HUDEP-2 (cell line): ENCODE measurements at regions not wholly inside any gene's neighbourhood (a gene's known extent, or its start where the extent isn't known, plus 50 kb on each side); places are given as distances from the start of the nearest gene placed in this dataset.

ENCODE experiments used
- DNase-seq, 76 experiments: peaks; one replicate each; lab custom pipeline; 2025; ENCODE audit not compliant: unreplicated experiment in 76 of 76; lab: John Stamatoyannopoulos, UW

DNA sequence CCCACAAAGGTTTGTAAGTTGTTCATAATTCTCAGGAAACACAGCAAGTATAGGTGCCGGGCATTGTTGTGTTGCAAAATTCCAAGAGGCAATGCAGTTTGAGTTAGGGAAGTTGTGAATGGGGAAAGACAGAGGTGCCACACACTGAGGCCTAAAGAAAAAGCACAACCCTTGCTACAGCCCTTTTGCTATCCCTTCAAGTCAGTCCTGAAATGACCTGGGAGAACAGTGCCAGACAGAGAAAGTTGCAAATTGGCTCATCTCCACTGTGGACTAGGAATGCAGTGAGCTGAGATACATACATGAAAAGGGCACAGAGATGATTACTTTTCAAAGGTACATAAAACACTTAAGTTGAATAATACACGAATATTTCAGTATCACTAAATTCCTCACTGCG lies 213.3 kb upstream of the TMTC1 start:
- no peak for DNase-seq

DNA sequence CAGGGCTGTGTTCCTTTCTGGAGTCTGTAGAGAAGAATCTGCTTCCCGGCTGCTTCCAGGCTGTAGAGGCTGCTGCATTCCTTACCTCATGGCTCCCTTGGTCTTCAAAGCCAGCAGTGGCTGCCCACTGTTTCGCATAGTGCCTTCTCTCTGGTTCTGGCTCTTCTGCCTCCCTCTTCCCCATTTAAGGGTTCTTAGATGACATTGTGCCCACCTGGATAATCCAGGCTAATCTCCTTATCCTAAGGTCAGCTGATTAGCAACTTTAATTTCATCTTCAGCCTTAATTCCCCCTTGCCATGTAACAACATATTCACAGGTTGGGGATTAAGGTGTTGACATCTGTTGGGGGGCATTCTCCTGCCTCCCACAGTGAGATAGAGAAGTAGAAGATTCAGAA lies 208.6 kb upstream of the TMTC1 start:
- no peak for DNase-seq

DNA sequence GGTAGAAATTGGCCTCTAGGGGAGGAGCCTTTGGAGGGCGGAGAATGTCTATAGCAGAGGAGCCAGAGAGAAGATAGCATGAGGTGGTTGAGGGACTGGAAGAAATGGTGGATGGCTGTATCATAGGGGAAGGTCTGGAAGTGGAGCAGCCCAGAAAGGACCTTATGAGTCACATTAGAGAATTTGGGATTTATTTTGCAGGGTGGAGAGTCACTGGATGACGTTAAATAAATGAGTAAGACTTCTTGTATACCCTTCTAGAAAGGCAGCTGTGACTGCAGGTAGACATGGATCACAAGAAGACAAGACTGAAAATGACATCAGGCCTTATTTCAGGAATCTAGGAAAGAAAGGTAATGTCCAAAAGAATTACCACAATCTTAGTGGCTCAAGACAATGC lies 208.2 kb upstream of the TMTC1 start:
- no peak for DNase-seq

DNA sequence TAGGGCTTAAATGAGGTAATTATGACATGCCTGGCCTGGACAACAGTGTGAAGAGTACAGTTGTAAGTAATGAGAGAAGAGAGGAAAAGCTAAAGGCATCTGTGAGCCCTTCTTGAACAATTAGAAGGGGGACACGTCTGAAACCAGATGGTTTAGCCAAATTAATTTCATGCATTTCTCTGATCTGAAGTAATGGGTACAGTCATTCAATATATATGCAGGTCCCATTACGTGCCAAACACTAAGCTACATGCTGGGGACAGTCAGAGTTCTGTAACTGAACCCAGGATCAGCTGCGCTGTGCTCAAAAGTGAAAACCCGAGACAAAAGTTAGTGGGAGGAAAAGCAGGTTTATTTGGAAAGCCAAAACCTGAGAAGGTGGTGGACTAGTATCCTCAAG lies 207.2 kb upstream of the TMTC1 start:
- DNase-seq, result no peak

DNA sequence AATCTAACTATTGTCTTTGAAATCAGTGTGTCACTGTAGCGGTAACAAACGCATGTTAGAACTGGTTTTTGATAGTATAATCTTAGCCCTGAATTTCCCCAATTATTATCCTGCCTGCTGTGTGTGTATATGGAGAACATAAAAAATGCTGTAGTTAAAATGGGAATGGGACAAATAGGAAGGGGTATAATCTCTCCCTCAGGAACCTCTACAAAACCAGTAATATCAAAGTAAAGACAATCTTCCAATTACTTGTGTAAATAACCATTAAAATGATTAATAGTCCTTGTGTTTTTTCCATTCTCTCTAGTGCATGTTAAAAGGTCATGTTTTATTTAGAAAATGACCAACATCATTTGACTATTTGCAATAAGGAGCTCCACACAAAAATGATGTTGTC lies 200.1 kb upstream of the TMTC1 start:
- no peak for DNase-seq

DNA sequence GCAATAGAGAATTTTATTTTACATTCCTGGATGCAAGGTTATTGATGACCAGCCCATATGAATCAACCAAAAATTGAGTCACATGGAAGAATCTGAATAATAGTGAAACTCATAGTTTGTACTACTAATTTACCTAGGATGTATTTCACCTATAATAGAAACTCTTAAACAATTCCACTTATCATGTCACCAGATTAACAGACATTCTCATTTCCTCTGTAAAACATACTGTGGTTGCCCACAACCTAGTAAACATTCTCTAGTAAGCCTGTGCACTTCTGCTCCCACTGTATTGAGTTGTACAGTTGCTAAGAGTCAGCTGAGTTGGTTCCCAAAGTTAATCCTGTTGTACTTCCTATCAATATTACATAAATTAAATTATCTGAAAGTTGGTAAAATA lies 196.6 kb upstream of the TMTC1 start:
- no peak for DNase-seq

DNA sequence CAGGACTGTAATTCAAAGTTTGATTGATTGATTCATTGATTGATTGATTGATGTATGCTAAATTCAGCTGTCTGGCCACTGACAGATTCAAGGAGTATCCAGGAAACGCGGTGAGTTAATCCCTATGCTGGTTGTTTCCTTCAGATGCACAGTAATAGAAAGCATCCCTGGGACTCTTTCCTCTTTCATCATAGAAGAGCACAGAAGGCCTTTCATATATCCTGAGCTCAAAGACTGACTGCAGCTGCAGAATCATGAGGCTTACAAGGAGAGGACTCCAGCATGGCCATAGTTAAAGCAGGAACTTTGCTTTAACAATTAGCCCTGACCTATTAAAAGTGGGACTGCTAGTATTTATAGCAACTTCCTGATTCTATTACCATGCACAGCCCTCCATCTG lies 187.7 kb upstream of the TMTC1 start:
- DNase-seq, result no peak

DNA sequence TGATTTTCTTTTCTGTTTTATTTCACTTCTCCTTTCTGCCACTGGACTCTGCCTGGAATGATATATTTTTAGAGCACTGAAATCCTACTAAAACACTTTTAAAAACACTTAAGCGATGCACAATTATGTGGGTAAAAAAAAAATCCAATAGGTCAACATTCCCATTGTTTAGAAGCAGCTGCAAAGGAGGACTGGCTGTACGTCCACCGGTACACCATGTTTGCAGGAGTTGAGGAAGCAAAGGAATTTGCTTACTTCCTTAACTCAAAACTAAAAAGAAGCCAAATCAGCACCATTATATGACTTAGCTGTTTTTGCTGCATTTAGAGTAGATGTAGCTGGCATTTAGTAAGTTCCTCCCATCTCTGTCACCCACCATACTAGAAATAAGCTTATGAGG lies 186.8 kb upstream of the TMTC1 start:
- DNase-seq, result no peak

DNA sequence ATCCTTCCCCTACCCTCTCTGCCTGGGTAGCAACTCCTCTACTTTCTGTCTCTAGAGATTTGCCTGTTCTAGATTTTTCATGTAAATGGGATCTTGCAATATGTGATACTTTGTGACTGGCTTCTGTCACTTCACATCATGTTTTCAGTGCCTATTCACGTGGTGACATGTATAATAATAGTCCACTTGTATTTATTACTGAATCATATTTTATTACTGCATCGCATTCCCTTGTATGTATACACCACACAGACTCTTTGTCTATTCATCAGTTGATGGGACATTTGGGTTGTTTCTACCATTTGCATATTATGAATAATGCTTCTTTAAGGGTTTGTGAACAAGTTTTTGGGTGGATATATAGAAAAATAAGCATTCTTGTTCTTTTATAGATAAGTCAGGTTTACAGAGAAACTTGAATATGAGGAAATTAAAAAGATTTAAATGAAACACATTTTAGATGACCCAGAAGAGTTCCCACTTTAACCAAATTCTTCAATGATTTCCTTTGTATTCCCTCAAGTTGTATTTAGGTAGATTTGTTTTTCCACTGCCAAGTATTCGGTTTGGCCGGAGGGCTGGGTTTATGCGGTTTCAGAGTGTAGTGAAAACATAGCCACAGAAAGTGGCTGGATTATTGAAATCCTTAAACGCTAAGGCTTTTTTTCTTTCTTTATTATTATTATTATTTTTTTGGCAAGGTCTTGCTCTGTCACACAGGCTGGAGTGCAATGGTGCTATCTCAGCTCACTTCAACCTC lies 178.7 kb upstream of the TMTC1 start:
- no peak for DNase-seq

DNA sequence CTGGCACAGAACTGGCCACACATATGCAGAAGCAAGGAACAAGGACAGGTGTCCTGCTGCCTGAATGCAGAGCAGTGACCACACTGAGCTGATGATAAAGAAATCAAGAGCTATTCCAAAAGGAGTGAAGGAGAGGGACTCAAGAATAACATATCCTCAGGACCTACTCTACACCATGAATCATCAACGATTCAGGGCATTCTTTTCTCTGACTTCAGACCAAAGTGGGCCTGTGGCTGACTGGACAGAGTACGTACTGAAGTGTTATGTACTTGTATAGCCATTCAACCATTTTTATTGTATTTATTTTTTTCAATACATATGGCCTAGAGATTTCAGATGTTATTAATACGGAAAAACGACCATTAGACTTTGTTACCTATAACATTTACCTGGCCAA lies 177.5 kb upstream of the TMTC1 start:
- DNase-seq, result no peak

DNA sequence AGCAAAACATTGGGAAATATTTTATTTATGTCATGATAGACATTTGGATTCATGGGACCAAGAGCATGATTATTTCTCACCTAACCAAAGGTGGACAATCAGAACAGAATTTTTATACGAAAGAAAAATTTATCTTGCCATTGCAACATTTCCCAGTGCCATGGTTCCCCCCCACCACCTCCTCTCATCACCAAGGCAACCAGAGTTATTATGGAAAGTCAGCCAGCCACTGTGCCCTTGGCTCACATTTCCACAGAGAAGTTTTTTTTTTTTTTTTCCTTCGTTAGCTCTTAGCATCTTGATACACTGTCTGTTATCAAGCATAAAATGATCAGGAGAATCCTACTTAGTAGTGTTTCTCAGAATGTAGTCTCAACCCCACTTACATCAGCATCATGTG lies 176.4 kb upstream of the TMTC1 start:
- no peak for DNase-seq

DNA sequence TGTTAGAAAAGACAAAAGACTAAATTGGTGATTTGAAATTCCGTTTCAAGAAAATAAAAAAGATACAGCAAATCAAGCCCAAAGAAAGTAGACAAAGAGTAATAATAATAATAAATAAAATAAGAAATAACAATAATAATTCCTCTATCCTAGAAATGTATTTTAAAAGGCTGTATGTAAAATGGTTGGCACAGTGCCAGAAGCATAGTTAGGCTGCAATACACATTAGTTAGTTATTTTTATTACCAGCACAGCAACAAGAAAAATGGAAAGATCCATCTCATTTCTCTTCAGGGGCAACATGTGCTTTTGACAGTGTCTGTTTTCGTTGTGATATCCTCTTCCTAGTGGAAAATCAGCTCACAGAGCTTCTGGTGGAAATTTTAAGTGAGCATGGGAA lies 174.1 kb upstream of the TMTC1 start:
- no peak for DNase-seq

DNA sequence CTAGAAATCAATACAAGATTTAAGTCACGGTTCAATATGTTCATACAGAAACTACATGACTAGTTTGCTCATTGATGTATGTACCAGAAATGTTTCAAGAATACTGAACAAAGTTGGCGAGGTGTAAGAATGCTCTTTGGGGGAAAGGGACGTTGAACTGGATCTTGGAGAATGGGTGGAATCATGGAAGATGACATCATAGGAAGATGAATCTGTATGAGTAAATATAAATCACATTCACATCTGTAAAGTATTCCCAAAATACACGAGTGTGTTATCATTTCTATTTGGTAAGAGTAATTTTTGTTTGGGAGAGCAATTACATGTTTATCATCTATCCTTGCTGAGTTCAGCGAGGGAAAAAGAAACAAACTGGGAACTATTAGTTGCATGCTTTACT lies 162.2 kb upstream of the TMTC1 start:
- DNase-seq, result no peak

DNA sequence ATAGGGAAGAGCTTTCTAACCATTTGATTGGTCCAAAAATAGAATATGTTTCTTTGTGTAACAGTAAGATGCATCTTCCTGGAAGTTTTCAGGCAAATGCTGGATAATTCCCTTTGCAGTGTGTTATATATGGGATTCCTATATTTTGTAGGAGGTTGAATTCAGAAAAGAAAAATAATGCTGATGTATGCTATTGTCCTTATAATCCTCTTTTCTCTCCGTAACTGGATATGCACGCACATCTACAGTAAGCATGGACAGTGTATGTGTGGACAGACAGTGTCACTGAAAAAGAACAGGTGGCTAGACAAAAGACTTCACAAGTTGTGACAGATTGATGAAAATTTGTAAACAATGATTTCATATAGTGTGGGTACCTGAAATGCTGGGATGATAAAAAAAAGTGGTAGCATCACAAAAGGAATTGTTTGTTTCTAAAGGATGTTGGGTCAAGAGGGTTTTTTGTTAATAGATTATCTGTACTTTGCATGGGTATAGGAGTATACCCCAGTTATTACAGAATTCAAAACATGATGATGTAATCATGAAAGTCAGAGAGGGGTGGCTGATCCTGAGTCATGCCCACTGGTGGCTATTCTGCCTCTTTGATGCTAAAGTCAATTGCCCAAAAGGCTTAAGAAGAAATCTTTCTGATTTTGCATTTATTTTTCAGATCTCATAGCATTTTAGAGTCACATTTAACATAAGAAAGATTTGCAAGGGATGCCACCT lies 160.7 kb upstream of the TMTC1 start:
- no peak for DNase-seq

DNA sequence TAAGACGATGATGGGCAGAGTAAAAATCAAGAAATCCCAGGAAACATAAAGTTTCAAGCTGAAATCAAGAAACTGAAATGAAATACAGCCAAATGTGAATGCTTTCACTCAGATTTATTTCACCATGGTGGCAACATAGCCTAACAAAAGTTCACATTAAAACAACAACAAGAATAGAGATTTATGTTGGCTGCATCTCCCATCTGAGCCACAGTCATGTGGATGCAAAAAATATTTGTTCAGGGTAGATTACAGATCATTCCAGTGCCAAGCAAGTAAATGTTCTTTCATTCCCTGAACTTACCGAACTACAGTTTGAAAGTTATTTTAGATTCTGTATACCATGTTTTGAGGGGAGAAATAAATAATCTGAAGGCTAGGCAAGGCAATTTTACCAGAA lies 159.9 kb upstream of the TMTC1 start:
- DNase-seq, result no peak

DNA sequence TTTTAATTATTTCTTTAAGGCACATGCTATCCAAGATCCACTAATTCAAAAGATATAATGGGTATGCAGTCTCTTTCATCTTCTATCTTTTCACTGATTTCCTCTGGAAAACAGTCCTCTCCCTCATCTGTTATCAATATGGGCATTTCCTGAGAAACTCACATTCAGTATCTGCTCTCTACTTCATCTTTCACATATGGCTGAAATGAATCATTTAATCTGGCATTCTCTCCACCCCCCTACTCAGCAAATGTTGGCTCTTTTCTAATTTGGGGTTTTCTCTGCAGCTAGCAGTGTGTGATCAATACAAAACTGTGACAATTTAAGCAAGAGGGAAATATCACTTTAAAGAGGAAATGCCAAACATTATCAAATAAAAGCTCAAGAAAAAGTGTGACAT lies 157.1 kb upstream of the TMTC1 start:
- DNase-seq, result no peak

DNA sequence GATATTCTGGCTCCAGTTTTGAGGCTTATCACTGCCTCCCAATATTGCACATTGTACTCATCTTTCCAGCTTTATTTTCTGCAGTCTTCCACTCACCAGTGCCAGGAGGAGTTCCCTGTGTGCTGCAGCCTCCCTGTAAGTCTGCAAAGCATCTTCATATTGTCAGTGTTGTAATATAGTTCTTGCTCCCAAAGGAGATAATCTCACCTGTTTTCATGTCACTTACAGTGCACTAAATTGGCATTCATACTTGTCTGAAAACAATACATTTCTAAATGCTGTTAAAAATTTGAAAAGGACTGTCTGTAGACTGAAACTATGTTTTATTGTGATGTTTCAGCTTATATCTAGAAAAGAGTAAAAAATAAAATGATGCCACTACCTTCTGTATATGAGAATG lies 146.8 kb upstream of the TMTC1 start:
- no peak for DNase-seq

DNA sequence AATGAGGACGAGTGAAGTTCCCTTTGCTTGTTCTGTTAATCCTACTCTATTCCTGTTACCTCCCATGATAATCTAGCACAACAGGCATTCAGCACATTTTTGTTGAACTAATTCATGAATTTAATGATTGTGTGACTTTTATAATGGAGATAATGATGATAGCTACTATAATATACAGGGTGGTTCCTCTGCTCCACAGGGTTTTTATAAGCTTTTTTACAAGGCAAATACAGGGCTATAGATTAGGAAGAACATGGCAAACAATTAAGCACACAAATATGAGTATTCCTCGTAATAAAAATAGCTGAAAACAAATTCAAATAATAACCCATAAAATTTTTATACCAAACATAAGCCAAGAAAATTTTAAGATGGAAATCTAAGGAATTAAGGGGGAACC lies 145.6 kb upstream of the TMTC1 start:
- no peak for DNase-seq

DNA sequence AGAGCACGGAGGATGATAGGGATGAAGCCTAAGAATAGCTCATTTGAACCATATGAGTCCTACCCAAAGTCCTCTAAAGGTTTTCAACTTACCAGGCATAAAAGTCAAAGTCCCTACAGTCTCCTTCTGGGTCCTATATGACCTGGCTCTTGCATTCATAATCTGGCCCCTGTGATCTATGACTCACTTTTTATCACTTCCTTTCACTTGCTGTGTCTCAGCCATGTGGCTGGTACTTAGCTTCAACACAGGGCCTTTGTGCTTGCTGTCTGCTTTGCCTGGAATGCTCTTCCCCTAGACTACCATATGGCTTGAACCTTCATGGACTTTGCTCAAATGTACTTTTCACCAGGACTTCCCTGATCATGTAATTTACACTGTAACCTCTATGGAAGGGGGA lies 137.6 kb upstream of the TMTC1 start:
- DNase-seq, result peak in 45 of 76 experiments; percentile 0 to 70 (median 33)

DNA sequence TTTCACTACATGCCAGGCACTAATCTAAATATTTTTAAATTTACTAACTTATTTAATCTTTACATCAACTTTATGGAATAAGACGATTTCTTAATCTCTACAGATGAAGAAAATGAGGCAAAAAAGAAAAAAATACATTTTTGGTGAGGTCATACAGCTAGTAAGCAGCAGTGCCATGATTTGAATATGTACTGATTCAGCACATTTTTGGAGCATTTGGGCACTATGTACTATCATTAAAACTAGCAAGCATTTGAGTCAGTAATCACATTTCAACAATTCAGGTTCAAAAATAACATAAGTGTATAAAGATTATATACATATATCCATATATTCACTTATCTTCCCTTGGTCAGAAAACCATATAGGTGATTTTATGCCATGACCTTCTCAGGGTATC lies 124.4 kb upstream of the TMTC1 start:
- DNase-seq, result no peak

DNA sequence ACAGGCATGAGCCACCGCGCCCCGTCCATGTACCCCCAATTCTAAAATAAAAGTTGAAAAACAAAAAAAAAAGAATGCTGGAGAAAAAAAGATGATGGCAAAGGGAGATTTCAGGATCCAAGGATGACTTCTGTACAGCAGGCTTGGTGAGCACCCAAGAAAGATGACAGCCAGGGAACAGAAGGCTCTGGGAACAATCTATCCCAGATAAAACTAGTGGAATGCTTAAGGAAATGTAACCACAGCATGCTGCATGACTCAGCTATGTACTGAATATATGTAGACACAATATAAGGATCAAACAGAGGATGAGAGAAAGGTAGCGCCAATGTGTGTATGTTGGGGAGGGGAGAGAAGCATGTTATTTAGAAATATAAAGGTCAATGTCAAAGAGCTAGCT lies 123.7 kb upstream of the TMTC1 start:
- DNase-seq, result no peak

DNA sequence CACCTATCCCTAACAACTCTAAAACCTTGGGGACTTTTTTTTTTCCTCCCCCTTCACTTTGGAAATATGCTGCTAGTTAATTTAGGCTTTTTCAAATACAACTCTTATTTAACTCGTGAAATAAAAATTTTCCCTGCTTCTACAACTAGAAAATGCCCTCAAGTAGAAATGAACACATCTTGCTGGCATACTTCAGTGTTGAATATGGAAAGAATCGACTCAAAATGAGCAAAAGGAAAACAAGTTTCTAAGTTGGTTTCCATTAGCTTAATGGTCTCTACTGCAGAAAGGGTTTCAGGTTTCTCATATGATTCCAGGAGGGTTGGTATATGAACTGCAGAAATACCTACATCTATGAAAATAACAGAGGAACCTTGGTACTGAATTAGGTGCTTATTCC lies 118.3 kb upstream of the TMTC1 start:
- DNase-seq, result no peak

DNA sequence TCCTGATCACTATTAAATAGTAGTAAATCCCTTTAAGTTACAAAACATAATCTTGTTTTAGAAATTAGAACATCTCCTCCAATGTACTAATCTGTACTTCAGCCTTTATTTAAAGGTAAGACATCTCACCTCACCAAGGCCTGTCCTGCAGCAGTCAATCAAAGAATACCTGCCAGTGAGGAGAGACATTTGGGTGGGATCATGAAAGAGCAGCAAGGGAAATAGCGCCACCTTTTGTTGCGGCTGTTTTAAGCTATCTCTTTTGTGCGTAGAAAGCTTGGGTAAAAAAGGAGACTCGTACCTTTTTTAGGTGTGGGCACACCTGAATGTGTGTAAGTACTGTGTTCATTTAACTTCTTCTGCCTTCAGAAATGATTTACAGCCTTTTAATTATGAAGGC lies 117.8 kb upstream of the TMTC1 start:
- no peak for DNase-seq
